ENCODE measurements at regions not wholly inside any gene's neighbourhood (a gene's known extent, or its start where the extent isn't known, plus 50 kb on each side); places are given as distances from the start of the nearest gene placed in this dataset.

DNA sequence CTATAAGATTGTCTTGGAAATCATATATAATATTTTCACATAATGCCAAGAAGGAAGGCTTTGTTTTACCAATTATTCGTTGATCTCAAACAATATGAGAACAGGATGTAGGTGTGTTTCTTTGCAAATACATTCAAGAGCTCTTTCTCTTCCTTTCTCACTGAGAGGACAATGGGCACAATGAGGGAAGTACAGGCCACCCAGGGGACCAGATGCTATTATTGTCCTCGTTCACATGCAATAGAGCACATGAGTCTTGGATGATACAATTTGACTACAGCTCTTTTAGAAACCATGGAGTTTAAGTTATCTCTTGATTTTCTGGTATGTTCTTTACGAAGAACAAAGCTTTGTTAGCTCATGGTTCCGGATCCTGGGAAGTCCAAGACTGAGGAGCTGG, 323.7 kb upstream of the KLF6 start:
- FAIRE-seq (no peak), DNase-seq (ENCODE audit: low read depth) (no peak)
- no peak overlapping the region for H3K4me2 ChIP-seq (ENCODE audit: low read length)
- H3K27ac ChIP-seq (ENCODE audit: low read depth, low read length), result no peak overlapping the region
- Mint-ChIP-seq H3K4me3 (ENCODE audit: unreplicated experiment) (no peak overlapping the region), H3K9me3 (ENCODE audit: unreplicated experiment) (peaks cover 4% of the 10 kb centered on the region), H3K27ac (ENCODE audit: unreplicated experiment) (no peak overlapping the region), H3K36me3 (ENCODE audit: low read depth, unreplicated experiment) (no peaks in the 10 kb centered on the region), H3K4me1 (ENCODE audit: low read depth, unreplicated experiment) (no peaks in the 10 kb centered on the region), H3K27me3 (ENCODE audit: low read depth, unreplicated experiment) (no peaks in the 10 kb centered on the region)
- no peaks in the 10 kb centered on the region for H3K9me3 ChIP-seq (ENCODE audit: insufficient read depth, low read depth, low read length)
- no peaks in the 10 kb centered on the region for H3K79me2 ChIP-seq (ENCODE audit: insufficient read depth, low read length)
- no peaks in the 10 kb centered on the region for H3K36me3 ChIP-seq (ENCODE audit: insufficient read depth, low read length)
- no peaks in the 10 kb centered on the region for H3K27me3 ChIP-seq (ENCODE audit: insufficient read depth, low read length)
- H3K9ac ChIP-seq (ENCODE audit: low read length), result no peak overlapping the region
- H2AFZ ChIP-seq (ENCODE audit: low read depth, low read length), result no peak overlapping the region
- peaks cover 4% of the 10 kb centered on the region for H3K4me1 ChIP-seq (ENCODE audit: insufficient read depth, low read length)
- no peak for TF ChIP-seq CTCF (IDR thresholded peaks at IDR 0.05; ENCODE audit: insufficient read depth, low read depth, low read length)
- no peak for TF ChIP-seq EZH2 (IDR thresholded peaks at IDR 0.05; ENCODE audit: insufficient read depth, low read length)
- no peak overlapping the region for H3K4me3 ChIP-seq (ENCODE audit: insufficient read depth, low read depth, low read length)
- no peaks in the 10 kb centered on the region for H4K20me1 ChIP-seq (ENCODE audit: insufficient read depth, low read length)

DNA sequence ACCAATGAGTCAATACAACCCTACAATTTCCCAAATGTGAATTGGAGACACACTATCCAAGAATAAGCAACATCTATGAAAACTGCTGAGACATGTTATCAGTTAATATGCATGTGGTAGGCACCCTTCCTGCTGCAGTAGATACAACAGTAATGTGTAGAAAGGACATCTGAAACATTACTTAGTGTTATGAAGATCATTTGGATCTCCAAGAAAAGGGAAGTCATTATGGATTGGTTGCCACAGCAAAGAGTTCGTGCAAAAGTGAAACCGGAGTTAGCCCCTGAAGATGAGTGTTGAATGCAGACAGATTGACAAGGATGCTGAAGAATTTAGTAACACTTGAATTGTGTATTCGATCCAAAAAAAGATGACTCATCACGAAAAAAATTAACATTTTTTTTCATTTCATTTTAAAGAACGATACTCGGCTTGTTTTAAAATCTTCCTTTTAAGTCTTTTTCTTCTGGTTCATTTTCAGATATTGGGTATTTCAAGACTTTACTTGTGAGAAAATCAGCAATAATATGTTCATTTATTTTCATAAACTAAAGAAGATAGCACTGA, 322.4 kb upstream of the KLF6 start:
- no peak for FAIRE-seq
- Histone ChIP-seq H3K36me3 (ENCODE audit: insufficient read depth, low read length) (no peaks in the 10 kb centered on the region), H3K4me3 (ENCODE audit: insufficient read depth, low read depth, low read length) (no peak overlapping the region), H3K9me3 (ENCODE audit: insufficient read depth, low read depth, low read length) (no peaks in the 10 kb centered on the region), H3K9ac (ENCODE audit: low read length) (no peak overlapping the region), H2AFZ (ENCODE audit: low read depth, low read length) (no peak overlapping the region), H4K20me1 (ENCODE audit: insufficient read depth, low read length) (no peaks in the 10 kb centered on the region), H3K4me1 (ENCODE audit: insufficient read depth, low read length) (peaks cover 4% of the 10 kb centered on the region), H3K27me3 (ENCODE audit: insufficient read depth, low read length) (no peaks in the 10 kb centered on the region), H3K79me2 (ENCODE audit: insufficient read depth, low read length) (no peaks in the 10 kb centered on the region), H3K27ac (ENCODE audit: low read depth, low read length) (no peak overlapping the region), H3K4me2 (ENCODE audit: low read length) (no peak overlapping the region)
- TF ChIP-seq EZH2 (IDR thresholded peaks at IDR 0.05; ENCODE audit: insufficient read depth, low read length), result no peak
- no peak for TF ChIP-seq CTCF (IDR thresholded peaks at IDR 0.05; ENCODE audit: insufficient read depth, low read depth, low read length)
- Mint-ChIP-seq H3K27ac (ENCODE audit: unreplicated experiment) (no peak overlapping the region), H3K4me3 (ENCODE audit: unreplicated experiment) (no peak overlapping the region), H3K27me3 (ENCODE audit: low read depth, unreplicated experiment) (no peaks in the 10 kb centered on the region), H3K36me3 (ENCODE audit: low read depth, unreplicated experiment) (no peaks in the 10 kb centered on the region), H3K4me1 (ENCODE audit: low read depth, unreplicated experiment) (no peaks in the 10 kb centered on the region), H3K9me3 (ENCODE audit: unreplicated experiment) (peaks cover 4% of the 10 kb centered on the region)
- no peak for DNase-seq (ENCODE audit: low read depth)

GRCh38 chr10:4103603-4104002, 318.6 kb upstream of the KLF6 start:
- FAIRE-seq, result no peak
- TF ChIP-seq CTCF (IDR thresholded peaks at IDR 0.05; ENCODE audit: insufficient read depth, low read depth, low read length) (no peak), EZH2 (IDR thresholded peaks at IDR 0.05; ENCODE audit: insufficient read depth, low read length) (no peak)
- no peak overlapping the region for H3K4me3 Mint-ChIP-seq (ENCODE audit: unreplicated experiment)

More at GRCh38 chr10:4103603-4104002, 318.6 kb upstream of the KLF6 start:
- peaks cover 4% of the 10 kb centered on the region for H3K9me3 Mint-ChIP-seq (ENCODE audit: unreplicated experiment)
- Histone ChIP-seq H2AFZ (ENCODE audit: low read depth, low read length) (no peak overlapping the region), H3K27ac (ENCODE audit: low read depth, low read length) (no peak overlapping the region), H3K27me3 (ENCODE audit: insufficient read depth, low read length) (no peaks in the 10 kb centered on the region), H3K9me3 (ENCODE audit: insufficient read depth, low read depth, low read length) (no peaks in the 10 kb centered on the region), H3K9ac (ENCODE audit: low read length) (no peak overlapping the region), H3K4me2 (ENCODE audit: low read length) (no peak overlapping the region), H4K20me1 (ENCODE audit: insufficient read depth, low read length) (no peaks in the 10 kb centered on the region), H3K36me3 (ENCODE audit: insufficient read depth, low read length) (no peaks in the 10 kb centered on the region), H3K4me1 (ENCODE audit: insufficient read depth, low read length) (no peaks in the 10 kb centered on the region), H3K4me3 (ENCODE audit: insufficient read depth, low read depth, low read length) (no peak overlapping the region), H3K79me2 (ENCODE audit: insufficient read depth, low read length) (no peaks in the 10 kb centered on the region)
- H3K27ac Mint-ChIP-seq (ENCODE audit: unreplicated experiment), result no peak overlapping the region
- DNase-seq (ENCODE audit: low read depth), result no peak
- H3K4me1 Mint-ChIP-seq (ENCODE audit: low read depth, unreplicated experiment), result no peaks in the 10 kb centered on the region
- no peaks in the 10 kb centered on the region for H3K27me3 Mint-ChIP-seq (ENCODE audit: low read depth, unreplicated experiment)
- H3K36me3 Mint-ChIP-seq (ENCODE audit: low read depth, unreplicated experiment), result no peaks in the 10 kb centered on the region
